GM21360 (cell line): ENCODE measurements at regions not wholly inside any gene's neighbourhood (a gene's known extent, or its start where the extent isn't known, plus 50 kb on each side); places are given as distances from the start of the nearest gene placed in this dataset.

Source experiments
- ATAC-seq: cut with Tn5 transposase; IDR thresholded peaks from one replicate; pipeline ENCODE4 v1.9.1; 2021; ENCODE audit warnings: mild to moderate bottlenecking, moderate library complexity; ENCODE audit not compliant: unreplicated experiment

- ATAC-seq: no peak
Observed at GRCh38 chr5:159422361-159422760, 92.1 kb upstream of the IL12B start.

DNA sequence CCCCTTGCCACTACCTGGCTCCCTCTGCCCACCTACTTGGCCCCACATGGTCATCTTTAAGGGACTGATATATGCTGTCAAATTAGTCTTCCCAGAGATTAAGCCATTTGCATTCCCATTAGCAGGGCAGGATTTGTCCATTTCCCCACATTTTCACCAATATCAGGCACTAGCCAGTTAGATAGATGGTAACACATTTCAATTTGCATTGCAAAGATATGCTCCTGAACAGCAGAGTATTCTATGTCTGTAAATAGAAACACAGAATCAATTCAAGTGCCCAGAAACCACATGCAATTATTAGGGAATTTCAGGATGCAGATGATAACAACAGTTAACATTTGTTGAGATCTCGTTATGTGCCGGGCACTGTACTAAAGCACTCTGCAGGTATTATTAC is 92.6 kb upstream of the IL12B start:
- ATAC-seq: no peak

DNA sequence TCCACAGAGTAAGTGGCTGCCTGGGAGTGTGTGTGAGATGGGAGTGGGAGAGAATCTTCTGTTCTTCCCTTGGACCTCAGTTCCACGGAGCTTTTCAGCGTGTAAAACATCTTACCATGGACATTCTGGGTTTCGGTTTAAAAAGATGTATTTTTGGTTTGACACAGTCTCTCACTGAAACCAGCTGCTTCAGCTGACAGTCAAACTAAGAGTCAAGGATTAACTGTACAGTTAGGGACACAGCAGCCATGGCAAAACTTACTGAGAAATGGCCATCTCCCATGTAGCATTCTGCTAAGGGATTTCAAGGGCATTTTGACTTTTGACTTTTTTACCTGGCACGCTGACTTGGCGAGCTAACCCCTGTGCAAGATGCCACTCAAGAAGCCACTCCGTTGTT is 93.8 kb upstream of the IL12B start:
- no peak for ATAC-seq

DNA sequence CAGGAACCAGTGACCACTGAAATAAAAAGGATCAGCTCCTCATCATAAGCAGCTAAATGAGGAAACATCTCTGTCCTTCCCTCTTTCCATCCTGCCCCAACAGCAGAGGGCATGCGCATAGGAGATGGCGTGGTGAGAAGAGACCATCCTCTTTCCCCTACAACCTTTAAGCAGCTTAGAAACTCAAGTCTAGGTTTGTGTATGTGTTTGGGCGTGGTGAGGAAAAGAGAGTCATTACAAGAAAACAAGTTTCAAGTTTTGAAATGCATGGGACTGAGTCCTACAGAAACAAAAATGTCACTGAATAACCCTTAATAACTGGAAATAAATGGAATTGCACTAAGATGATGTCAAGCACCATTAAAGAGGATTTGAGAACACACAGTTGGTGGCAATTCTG is 96.4 kb upstream of the IL12B start:
- no peak for ATAC-seq

DNA sequence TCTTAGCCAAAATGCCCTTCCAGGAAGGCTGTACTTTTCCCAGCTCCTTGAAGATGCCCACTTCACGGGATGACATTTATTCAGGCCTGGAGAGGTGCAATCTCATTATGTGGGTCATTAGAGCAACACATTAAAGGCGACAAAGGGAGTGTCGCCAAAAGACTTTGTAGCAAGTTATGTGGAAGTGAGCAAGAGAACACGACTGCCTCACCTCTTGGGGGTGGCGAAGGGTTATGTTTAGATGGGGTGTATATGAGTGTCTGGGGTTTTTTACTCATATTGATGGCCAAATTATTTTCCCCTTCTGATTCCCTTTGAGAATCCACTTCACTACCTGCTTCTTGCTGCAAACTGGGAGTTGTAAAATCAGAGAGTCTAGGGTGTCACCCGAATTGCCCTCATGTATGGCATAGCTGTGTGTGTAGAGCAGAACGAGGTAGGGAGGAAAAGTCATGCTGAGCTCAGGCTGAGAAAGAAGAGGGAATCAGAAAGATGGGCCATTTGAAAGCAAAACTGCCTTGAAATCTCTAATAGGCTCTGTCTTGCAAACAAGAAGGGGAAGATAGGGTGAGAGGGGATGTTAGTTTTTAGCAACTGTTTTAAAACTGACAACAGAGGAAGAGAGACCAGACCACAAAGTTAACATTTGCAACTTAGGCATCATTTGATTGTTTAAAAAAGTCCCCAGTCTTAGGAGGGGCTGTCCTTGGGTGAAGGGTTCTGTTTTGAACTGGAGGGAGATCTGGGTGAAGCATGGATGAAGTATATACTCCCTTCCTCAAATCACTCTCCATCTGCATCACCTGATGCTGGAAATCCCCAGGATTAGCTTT is 97.1 kb upstream of the IL12B start:
- ATAC-seq: peak; percentile 73

- ATAC-seq: no peak
Observed at GRCh38 chr5:159430361-159431012, 100.2 kb upstream of the IL12B start.

DNA sequence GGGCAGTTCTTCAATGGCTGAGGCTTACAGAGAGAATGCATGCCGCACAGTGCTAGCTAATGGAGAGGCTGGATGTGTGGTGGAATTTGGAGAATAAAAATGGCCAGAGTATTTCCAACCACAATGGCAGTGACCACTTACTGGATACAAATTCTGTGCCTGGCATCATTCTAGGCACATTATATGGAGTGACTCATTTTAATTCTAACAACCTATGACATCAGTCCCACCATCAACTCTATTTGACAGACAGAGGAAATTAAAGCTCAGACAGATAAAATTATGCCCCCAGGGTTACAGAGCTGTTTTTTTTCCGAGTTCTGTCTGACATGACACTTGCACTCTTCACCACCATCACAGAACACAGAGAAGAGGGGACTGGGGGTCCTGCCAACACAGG is 105.6 kb upstream of the IL12B start:
- no peak for ATAC-seq

- no peak for ATAC-seq
Observed at GRCh38 chr5:159438092-159438491, 107.8 kb upstream of the IL12B start.

DNA sequence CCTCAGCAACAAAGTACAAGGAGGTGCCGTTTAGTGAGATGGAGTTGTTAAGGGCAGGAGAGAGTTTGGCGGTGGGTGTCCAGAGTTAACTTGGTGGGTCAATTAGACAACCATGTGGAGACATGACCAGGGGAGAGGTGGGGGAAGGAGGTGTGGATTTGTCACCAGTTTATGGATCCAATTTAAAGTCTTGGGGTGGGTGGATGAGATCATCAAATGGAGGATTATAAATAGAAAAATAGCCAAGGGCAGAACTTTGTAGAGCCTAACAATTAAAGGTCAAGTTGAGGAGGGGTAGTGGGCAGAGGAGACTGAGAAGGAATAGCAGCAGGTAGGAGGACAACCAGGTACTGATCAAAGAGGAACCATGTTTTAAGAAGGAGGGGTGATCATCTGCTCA is 108.7 kb upstream of the IL12B start:
- no peak for ATAC-seq

GRCh38 chr5:159440235-159440634 is 109.9 kb upstream of the IL12B start:
- peak; percentile 62 for ATAC-seq

GRCh38 chr5:159440968-159441367 is 110.7 kb upstream of the IL12B start:
- ATAC-seq: no peak

DNA sequence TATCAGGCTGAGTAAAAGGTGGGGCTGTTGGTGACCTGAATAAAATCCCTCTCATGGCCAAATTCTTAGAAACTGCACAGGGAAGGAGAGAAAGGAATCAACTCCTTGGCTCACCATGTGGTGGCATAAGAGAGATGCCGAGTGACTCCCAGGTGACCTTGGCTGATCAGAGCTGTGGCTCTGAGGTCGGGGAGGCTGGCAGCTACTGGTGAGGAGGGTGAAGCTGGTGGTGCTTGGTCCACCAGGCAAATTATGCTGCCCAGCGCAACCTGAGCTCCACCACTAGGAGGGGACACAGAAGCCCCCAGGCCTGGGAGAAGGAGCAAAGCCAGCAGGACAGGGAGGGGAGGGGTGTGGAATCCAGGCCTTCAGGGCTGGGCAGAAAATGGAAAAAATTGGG is 111.2 kb upstream of the IL12B start:
- ATAC-seq: no peak

DNA sequence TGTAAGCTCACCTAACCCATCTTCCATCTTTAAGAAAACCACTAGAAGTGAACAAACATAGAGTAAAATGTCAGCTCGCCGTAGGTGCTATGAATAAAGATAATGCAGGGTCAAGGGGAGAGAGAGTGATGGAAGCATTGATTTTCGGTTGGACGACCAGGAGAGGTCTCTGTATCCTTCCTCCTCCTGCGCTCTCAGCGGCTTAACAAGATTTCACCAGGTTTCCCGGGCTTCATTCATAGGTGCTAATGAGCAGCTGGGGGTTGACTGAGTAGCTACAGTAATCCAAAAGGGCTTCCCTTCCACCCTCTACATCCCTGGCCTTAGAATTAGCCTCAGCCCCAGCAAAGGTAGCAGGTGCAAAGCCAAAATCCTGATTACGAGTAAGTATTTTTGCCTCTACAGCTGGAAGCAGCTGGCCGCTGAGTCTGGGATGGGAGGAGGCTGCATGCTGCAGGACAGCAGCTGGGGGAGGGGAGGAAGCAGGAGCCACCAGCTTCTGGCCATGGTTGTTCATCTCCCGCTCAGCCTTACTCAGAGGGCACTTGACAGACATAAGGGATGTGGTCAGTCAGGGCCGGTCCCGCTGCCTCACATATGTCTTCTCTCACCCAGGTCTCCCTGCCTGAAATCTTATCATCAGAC is 112.0 kb upstream of the IL12B start:
- ATAC-seq: no peak

DNA sequence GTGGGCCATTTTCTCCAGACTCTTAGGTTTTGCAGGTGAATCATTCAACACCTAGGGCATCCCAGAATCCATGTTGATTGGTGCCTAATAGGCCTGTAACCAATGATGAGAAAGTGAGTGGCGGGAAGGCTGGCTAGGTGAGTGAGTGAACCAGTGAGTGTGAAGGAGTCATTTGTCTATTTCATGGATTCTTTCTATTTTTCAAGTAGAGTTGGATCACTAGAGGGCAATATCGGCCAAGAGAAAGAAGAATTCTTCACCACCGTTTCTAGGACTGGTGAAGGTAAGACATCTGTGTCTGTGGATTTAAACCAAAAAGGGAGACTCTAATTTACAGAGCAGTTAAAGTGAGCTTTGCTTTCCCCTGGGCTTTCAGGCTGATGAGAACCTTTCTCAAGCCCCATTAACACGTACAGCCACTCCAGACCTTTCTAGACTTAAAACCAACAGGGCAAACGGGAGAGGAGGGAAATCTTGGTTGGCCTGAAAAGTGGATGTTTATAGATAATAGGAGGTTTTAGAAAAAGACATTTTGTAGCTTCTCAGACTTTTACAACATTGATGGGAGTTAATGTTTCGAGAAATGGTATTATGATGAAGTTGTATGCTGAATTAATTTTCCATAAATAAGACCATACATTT is 114.3 kb upstream of the IL12B start:
- peak; percentile 48 for ATAC-seq

- no peak for ATAC-seq
Observed at GRCh38 chr5:159447116-159447515, 116.8 kb upstream of the IL12B start.

DNA sequence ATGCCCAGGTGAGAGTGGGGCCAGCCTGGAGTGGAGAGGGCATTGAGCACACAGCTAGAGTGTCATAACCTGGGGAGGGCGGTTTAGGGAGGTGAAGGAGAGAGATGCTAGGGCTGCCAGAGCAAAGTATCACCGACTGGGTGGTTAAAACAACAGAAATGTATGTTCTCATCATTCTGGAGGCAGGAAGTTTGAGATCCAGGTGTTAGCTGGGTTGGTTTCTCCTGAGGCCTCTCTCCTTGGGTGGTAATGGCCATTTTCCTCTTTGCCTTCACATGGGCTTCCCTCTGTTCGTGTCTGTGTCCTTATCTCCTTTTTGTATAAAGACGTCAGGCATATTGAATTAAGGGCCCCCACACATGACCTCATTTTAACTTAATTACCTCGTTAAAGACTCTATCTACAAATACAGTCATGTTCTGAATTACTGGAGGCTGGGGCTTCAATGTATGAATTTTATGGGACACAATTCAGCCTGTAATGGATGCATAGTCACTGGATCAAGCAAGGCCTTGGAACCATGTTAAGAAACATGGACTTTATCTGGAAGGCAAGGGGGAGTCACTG is 118.6 kb upstream of the IL12B start:
- ATAC-seq: no peak

DNA sequence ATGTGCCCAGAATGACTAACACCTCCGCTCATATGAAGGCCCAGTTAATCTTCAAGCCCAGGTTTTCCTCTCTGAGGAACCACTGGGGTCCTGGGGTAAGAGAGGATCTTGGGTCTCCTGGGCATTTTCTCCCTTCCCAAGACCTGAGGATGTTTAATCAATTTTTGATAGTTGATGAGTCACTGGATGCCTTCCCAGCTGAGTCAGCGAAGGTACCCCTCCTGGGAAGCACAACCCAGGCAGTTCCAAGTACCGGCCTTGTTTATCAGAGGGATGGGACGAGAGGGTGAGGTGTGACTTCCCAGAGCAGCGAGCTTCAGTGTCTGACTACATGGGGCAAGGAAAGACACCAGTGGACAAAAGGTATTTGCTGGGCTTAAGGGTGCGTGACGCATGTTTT is 119.6 kb upstream of the IL12B start:
- ATAC-seq: no peak

DNA sequence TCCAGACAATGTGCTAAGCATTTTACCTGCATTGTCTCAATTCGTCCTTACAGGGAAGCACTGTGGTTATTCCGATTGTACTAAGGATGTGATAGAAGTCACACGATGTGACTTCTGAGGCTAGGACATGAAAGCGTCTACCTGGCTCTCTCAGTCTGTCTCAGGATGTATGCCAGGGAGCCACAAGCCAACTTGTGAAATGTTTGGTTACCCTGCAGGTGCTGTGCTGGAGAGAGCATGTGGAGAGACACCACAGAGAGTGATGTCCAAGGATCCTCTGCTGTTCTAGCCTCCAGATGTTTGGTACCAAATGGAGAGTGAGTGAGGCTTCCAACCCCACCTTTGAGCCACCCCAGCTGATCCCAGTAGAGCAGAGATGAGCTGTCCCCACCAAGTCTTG is 120.1 kb upstream of the IL12B start:
- ATAC-seq: no peak

- ATAC-seq: no peak
Observed at GRCh38 chr5:159451197-159452052, 121.1 kb upstream of the IL12B start.

- no peak for ATAC-seq
Observed at GRCh38 chr5:159452480-159453167, 122.3 kb upstream of the IL12B start.
